B cell (primary cell): ENCODE measurements at regions not wholly inside any gene's neighbourhood (a gene's known extent, or its start where the extent isn't known, plus 50 kb on each side); places are given as distances from the start of the nearest gene placed in this dataset.

Experiments used
- EZH2 ChIP-seq: IDR thresholded peaks from 2 replicates; pipeline ENCODE4 v1.6.1; 2012; ENCODE audit warnings: borderline replicate concordance, low read depth, mild to moderate bottlenecking, moderate library complexity, low read length; ENCODE audit not compliant: insufficient read depth, poor library complexity, severe bottlenecking
- TF ChIP-seq, protein P1 (sequence below): fragments of 200-600 bp; IDR thresholded peaks from one replicate; pipeline ENCODE4 v1.8.0; 2022; ENCODE audit warnings: antibody characterized with exemption, mild to moderate bottlenecking

DNA sequence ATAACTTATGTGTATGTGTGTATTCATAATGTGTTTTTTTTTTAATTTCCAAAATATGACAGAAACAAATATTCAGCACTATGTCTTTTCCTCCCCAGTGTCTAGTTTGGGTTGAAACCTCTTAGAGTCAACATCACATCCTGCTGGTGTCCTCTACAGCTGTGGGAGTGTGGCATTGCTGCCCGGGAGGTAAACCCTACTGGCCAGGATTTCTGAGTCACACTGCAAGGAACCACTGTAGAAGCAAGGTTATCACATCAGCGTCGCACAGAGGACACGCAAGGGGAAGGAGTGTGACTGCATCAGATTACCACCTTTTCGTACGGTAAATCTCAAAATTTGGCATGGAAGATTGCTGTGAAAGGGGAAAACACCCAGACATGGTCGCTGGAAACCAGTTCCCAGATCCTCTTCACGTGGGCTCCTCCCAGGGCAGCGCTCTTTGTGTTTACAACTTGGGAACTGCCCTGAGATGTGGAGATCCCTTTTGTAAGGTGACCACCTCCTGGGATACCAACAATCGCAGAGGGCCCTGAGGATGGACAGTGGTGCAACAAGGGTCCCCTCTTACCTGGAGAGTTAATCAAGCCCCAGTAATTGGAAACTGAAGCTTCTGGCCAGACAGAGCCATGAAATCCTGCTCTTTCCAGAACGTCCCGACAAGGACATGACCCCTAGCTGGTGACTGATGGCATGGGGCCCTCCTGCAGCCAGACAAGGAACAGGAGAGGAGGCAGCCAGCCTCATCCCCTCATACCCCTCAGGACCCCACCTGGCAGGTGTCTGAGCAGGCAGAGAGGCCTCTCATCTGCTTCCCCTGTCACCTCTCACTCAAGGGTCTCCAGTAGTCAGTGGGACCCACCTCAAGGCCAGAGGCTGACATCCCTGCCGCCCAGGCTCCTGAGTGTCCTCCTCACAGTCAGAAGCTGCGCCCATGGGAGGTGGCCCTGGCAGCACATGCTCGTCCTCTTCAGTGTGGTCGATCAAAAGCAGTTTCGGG is 194.7 kb downstream of the MED10 start:
- TF ChIP-seq, protein P1, sequence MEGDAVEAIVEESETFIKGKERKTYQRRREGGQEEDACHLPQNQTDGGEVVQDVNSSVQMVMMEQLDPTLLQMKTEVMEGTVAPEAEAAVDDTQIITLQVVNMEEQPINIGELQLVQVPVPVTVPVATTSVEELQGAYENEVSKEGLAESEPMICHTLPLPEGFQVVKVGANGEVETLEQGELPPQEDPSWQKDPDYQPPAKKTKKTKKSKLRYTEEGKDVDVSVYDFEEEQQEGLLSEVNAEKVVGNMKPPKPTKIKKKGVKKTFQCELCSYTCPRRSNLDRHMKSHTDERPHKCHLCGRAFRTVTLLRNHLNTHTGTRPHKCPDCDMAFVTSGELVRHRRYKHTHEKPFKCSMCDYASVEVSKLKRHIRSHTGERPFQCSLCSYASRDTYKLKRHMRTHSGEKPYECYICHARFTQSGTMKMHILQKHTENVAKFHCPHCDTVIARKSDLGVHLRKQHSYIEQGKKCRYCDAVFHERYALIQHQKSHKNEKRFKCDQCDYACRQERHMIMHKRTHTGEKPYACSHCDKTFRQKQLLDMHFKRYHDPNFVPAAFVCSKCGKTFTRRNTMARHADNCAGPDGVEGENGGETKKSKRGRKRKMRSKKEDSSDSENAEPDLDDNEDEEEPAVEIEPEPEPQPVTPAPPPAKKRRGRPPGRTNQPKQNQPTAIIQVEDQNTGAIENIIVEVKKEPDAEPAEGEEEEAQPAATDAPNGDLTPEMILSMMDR: no peak
- no peak for TF ChIP-seq EZH2
